Upper lobe of left lung (tissue), 6 donors: ENCODE measurements at regions not wholly inside any gene's neighbourhood (a gene's known extent, or its start where the extent isn't known, plus 50 kb on each side); places are given as distances from the start of the nearest gene placed in this dataset.
"Not testable (repeated sequence)": the region's sequence is repeated elsewhere in the genome, so short reads cannot be mapped to it uniquely, and the experiment has no call there.

Experiments used
- ATAC-seq, 2 donors: fragments of 200-7000 bp; cut with Tn5 transposase; one replicate each; pipeline ENCODE4 v1.9.1; 2022; ENCODE audit warnings: mild to moderate bottlenecking in 2 of 2, moderate library complexity in 2 of 2; ENCODE audit not compliant: low FRiP score in 2 of 2
- DNase-seq, 2 donors: peaks; one replicate each; pipeline ENCODE4 v3.0.0-alpha.2; 2019 to 2020
- H3K27ac ChIP-seq, 4 donors: fragments of 200-600 bp; sonication (generic); one replicate each; pipeline ENCODE4 v1.5.1; 2016 to 2019
- H3K27me3 ChIP-seq, 4 donors: fragments of 200-600 bp; sonication (generic); one replicate each; pipeline ENCODE4 v1.5.1; 2017 to 2019
- H3K36me3 ChIP-seq, 4 donors: fragments of 200-600 bp; sonication (generic); one replicate each; pipeline ENCODE4 v1.5.1; 2016 to 2019
- H3K4me1 ChIP-seq, 4 donors: fragments of 200-600 bp; sonication (generic); one replicate each; pipeline ENCODE4 v1.5.1; 2018 to 2019
- H3K4me3 ChIP-seq, 4 donors: fragments of 200-600 bp; sonication (generic); one replicate each; pipeline ENCODE4 v1.5.1; 2017 to 2019; ENCODE audit warnings: mild to moderate bottlenecking in 2 of 4, moderate library complexity in 1 of 4
- H3K9me3 ChIP-seq, 4 donors: fragments of 200-600 bp; sonication (generic); one replicate each; pipeline ENCODE4 v1.5.1; 2018 to 2019
- CTCF ChIP-seq, 6 experiments: fragments of 450-650 bp in 4 of 6; fragments of 200-600 bp in 2 of 6; sonication (generic) in 2 of 6; IDR thresholded peaks; one replicate each; pipeline ENCODE4 v1.5.1; 2016 to 2019; ENCODE audit warnings: antibody characterized with exemption in 6 of 6
- EP300 ChIP-seq, 4 donors: sonication (generic); formaldehyde crosslinking; IDR thresholded peaks; one replicate each; pipeline ENCODE4 v1.5.1; 2017; ENCODE audit warnings: antibody characterized with exemption in 4 of 4, control low read depth in 2 of 4
- POLR2A ChIP-seq, 4 donors: fragments of 450-650 bp; IDR thresholded peaks; one replicate each; pipeline ENCODE4 v1.5.1; 2016 to 2017; ENCODE audit warnings: antibody characterized with exemption in 4 of 4, mild to moderate bottlenecking in 2 of 4
- POLR2AphosphoS5 ChIP-seq, 2 donors: sonication (generic); formaldehyde crosslinking; IDR thresholded peaks; one replicate each; pipeline ENCODE4 v1.5.1; 2017; ENCODE audit warnings: antibody characterized with exemption in 2 of 2
- WGBS, 2 donors: methylation state at CpG; one replicate each; pipeline ENCODE4 v1.1.5; 2017 to 2018; 5-methylcytosine and 5-hydroxymethylcytosine counted together
- donor health status: DM: no; HTN: no; CAD: no; lungs with moderate emphysema.
- donor health status: DM: no; HTN: yes; CAD: no; lungs with severe emphysema.

GRCh38 chr13:49859560-49859959, 67.1 kb upstream of the KPNA3 start:
- TF ChIP-seq POLR2A (IDR thresholded peaks at IDR 0.05) (no peak), POLR2AphosphoS5 (IDR thresholded peaks at IDR 0.05) (no peak), EP300 (IDR thresholded peaks at IDR 0.05) (no peak), CTCF (IDR thresholded peaks at IDR 0.05) (no peak)
- DNase-seq (no peak), ATAC-seq (peak; percentile 40 to 60)
- peaks cover 0 to 17% (median 5%) of the 10 kb centered on the region in 4 donors for H3K4me1 ChIP-seq
- H3K27ac ChIP-seq, result peak overlapping the region; percentile 41 to 79 (median 61)
- H3K36me3 ChIP-seq, result no peaks in the 10 kb centered on the region
- 90 to 95% methylated on average over 5 of the region's 5 CpGs for WGBS, 2 donors
- H3K9me3 ChIP-seq, result no peaks in the 10 kb centered on the region
- H3K4me3 ChIP-seq, result no peak overlapping the region
- no peaks in the 10 kb centered on the region for H3K27me3 ChIP-seq

GRCh38 chr13:49858178-49858856, 65.8 kb upstream of the KPNA3 start:
- Histone ChIP-seq H3K9me3 (no peaks in the 10 kb centered on the region), H3K4me3 (peak overlapping the region in 2 of 4 donors; percentile 14), H3K27ac (peak overlapping the region; percentile 60 to 79 (median 74)), H3K36me3 (no peaks in the 10 kb centered on the region), H3K4me1 (peaks cover 0 to 17% (median 5%) of the 10 kb centered on the region in 4 donors), H3K27me3 (no peaks in the 10 kb centered on the region)
- WGBS, 2 donors, result 39 to 58% methylated on average over 3 of the region's 3 CpGs
- TF ChIP-seq CTCF (IDR thresholded peaks at IDR 0.05) (no peak), POLR2AphosphoS5 (IDR thresholded peaks at IDR 0.05) (peak in 1 of 2 donors; percentile 51), EP300 (IDR thresholded peaks at IDR 0.05) (peak in 3 of 4 donors; percentile 44 to 83 (median 79)), POLR2A (IDR thresholded peaks at IDR 0.05) (no peak)
- ATAC-seq (peak; percentile 88 to 90), DNase-seq (peak in 1 of 2 donors; percentile 41)

GRCh38 chr13:49855930-49856329, 63.4 kb upstream of the KPNA3 start:
- WGBS, 2 donors, result 68 to 74% methylated on average over 4 of the region's 4 CpGs
- peaks cover 0 to 17% (median 5%) of the 10 kb centered on the region in 4 donors for H3K4me1 ChIP-seq
- H3K27me3 ChIP-seq, result no peaks in the 10 kb centered on the region
- H3K36me3 ChIP-seq, result no peaks in the 10 kb centered on the region
- ATAC-seq (no peak), DNase-seq (no peak)
- TF ChIP-seq POLR2AphosphoS5 (IDR thresholded peaks at IDR 0.05) (no peak), EP300 (IDR thresholded peaks at IDR 0.05) (no peak), CTCF (IDR thresholded peaks at IDR 0.05) (no peak), POLR2A (IDR thresholded peaks at IDR 0.05) (no peak)
- H3K4me3 ChIP-seq, result no peak overlapping the region
- H3K9me3 ChIP-seq, result no peaks in the 10 kb centered on the region
- no peak overlapping the region for H3K27ac ChIP-seq

GRCh38 chr13:49853535-49853934, 61.1 kb upstream of the KPNA3 start:
- DNase-seq (no peak), ATAC-seq (no peak)
- Histone ChIP-seq H3K36me3 (no peaks in the 10 kb centered on the region), H3K27ac (no peak overlapping the region), H3K4me3 (no peak overlapping the region), H3K27me3 (no peaks in the 10 kb centered on the region), H3K4me1 (peaks cover 0 to 7% (median 2%) of the 10 kb centered on the region in 4 donors), H3K9me3 (no peaks in the 10 kb centered on the region)
- TF ChIP-seq POLR2A (IDR thresholded peaks at IDR 0.05) (no peak), EP300 (IDR thresholded peaks at IDR 0.05) (no peak), POLR2AphosphoS5 (IDR thresholded peaks at IDR 0.05) (no peak), CTCF (IDR thresholded peaks at IDR 0.05) (no peak)
- WGBS, 2 donors, result 94 to 98% methylated on average over 1 of the region's 1 CpG

GRCh38 chr13:49852460-49852859, 60.0 kb upstream of the KPNA3 start:
- H3K9me3 ChIP-seq, H3K36me3 ChIP-seq, H3K4me3 ChIP-seq, DNase-seq, H3K27me3 ChIP-seq, ATAC-seq, H3K27ac ChIP-seq: not testable (repeated sequence)
- 67% methylated on average over 4 of the region's 4 CpGs for WGBS, 2 donors
- H3K4me1 ChIP-seq, result peaks cover 0 to 12% (median 7%) of the 10 kb centered on the region in 4 donors
